HCT116 (cell line): ENCODE measurements at regions not wholly inside any gene's neighbourhood (a gene's known extent, or its start where the extent isn't known, plus 50 kb on each side); places are given as distances from the start of the nearest gene placed in this dataset.

Source experiments
- ATAC-seq: fragments of 200-7000 bp; cut with Tn5 transposase; 2 replicates; pipeline ENCODE4 v1.9.1; 2020; ENCODE audit warnings: mild to moderate bottlenecking, moderate library complexity
- BruUV-seq: library from RNA; stranded (reverse); fragments of 400-500 nt; replicated peaks from 2 replicates; lab custom pipeline; 2021; lab: Mats Ljungman, UMichigan
- CTCF ChIA-PET: fragments of 300-600 bp; sonication (Branson Sonifier 250); formaldehyde crosslinking; loops from one replicate; lab custom pipeline; 2021; ENCODE audit warnings: antibody characterized with exemption; lab: Charles Lee
- POLR2A ChIA-PET: fragments of 300-600, 350-600 bp; sonication (Branson Sonifier 250); formaldehyde crosslinking; loops from one replicate; lab custom pipeline; 2021; ENCODE audit warnings: antibody characterized with exemption; lab: Charles Lee
- RAD21 ChIA-PET, 2 experiments: fragments of 300-600 bp; sonication (Branson Sonifier 250); formaldehyde crosslinking; loops; one replicate each; lab custom pipeline; 2023; ENCODE audit warnings: low total read pairs in 2 of 2; ENCODE audit not compliant: uncharacterized antibody in 2 of 2, unreplicated experiment in 2 of 2, low non-redundant PET in 1 of 2; lab: Charles Lee
- DNase-seq: peaks from one replicate; pipeline ENCODE4 v3.0.0-alpha.2; 2010; ENCODE audit warnings: low read depth, low spot score
- H2AFZ ChIP-seq: fragments of 200-600 bp; shearing (Covaris generic), sonication (generic); 2 replicates; pipeline ENCODE4 v1.6.1; 2017; ENCODE audit warnings: low read depth, mixed run types, mixed read lengths, antibody characterized with exemption, low read length; ENCODE audit not compliant: poor library complexity, severe bottlenecking
- H3K27ac ChIP-seq: 2 replicates; pipeline ENCODE4 v1.5.1; 2012; ENCODE audit warnings: low read depth, low read length
- H3K27me3 ChIP-seq: fragments of 200-600 bp; sonication (generic); 2 replicates; pipeline ENCODE4 v1.6.1; 2016; ENCODE audit warnings: mixed run types, low read length, mixed read lengths; ENCODE audit not compliant: insufficient read depth
- H3K36me3 ChIP-seq, 2 experiments: fragments of 200-500 bp in 1 of 2; fragments of 200-600 bp in 1 of 2; sonication (Bioruptor generic) in 1 of 2; sonication (generic) in 1 of 2; 2 replicates each; pipeline versions ENCODE4 v1.5.1 to v1.6.1; 2014 to 2016; ENCODE audit warnings: low read length in 2 of 2, inconsistent platforms in 1 of 2, mixed read lengths in 1 of 2, mixed run types in 1 of 2; ENCODE audit not compliant: insufficient read depth in 2 of 2, control insufficient read depth in 1 of 2
- H3K4me1 ChIP-seq, 2 experiments: fragments of 200-600 bp in 1 of 2; sonication (generic) in 1 of 2; 2 replicates each; pipeline versions ENCODE4 v1.5.1 to v1.6.1; 2012 to 2017; ENCODE audit warnings: low read length in 2 of 2, inconsistent platforms in 1 of 2, mild to moderate bottlenecking in 1 of 2, mixed read lengths in 1 of 2, mixed run types in 1 of 2, moderate library complexity in 1 of 2; ENCODE audit not compliant: insufficient read depth in 2 of 2, control insufficient read depth in 1 of 2
- H3K4me2 ChIP-seq: fragments of 200-600 bp; sonication (generic); 2 replicates; pipeline ENCODE4 v1.6.1; 2017; ENCODE audit warnings: mixed run types, low read length, mixed read lengths
- H3K4me3 ChIP-seq, 2 experiments: fragments of 200-600 bp in 1 of 2; sonication (generic) in 1 of 2; replicated peaks in 1 of 2; 2 replicates each; pipeline ENCODE4 v1.5.1; 2011 to 2016; ENCODE audit warnings: low read length in 2 of 2, control low read depth in 1 of 2, low read depth in 1 of 2, mild to moderate bottlenecking in 1 of 2, mixed read lengths in 1 of 2, mixed run types in 1 of 2
- H3K79me2 ChIP-seq: fragments of 200-600 bp; sonication (generic); 2 replicates; pipeline ENCODE4 v1.6.1; 2017; ENCODE audit warnings: mild to moderate bottlenecking, mixed run types, low read length, moderate library complexity, mixed read lengths; ENCODE audit not compliant: insufficient read depth
- H3K9ac ChIP-seq: fragments of 200-600 bp; sonication (generic); 2 replicates; pipeline ENCODE4 v1.6.1; 2016; ENCODE audit warnings: low read length, mixed read lengths
- H3K9me2 ChIP-seq: fragments of 200-600 bp; sonication (generic), shearing (Covaris generic); 2 replicates; pipeline ENCODE4 v1.6.1; 2017; ENCODE audit warnings: mixed run types, mild to moderate bottlenecking, moderate library complexity; ENCODE audit not compliant: insufficient read depth
- H3K9me3 ChIP-seq, 2 experiments: fragments of 200-500 bp in 1 of 2; fragments of 200-600 bp in 1 of 2; sonication (Bioruptor generic) in 1 of 2; sonication (generic) in 1 of 2; 2 replicates each; pipeline ENCODE4 v1.6.1; 2014 to 2017; ENCODE audit warnings: low read length in 2 of 2, mixed read lengths in 2 of 2, inconsistent platforms in 1 of 2, low read depth in 1 of 2, mild to moderate bottlenecking in 1 of 2, mixed run types in 1 of 2, moderate library complexity in 1 of 2; ENCODE audit not compliant: control insufficient read depth in 1 of 2, insufficient read depth in 1 of 2
- H4K20me1 ChIP-seq: fragments of 200-600 bp; sonication (generic), shearing (Covaris generic); 2 replicates; pipeline ENCODE4 v1.6.1; 2017; ENCODE audit warnings: mixed run types, mild to moderate bottlenecking, moderate library complexity; ENCODE audit not compliant: insufficient read depth
- ELF1 ChIP-seq: IDR thresholded peaks from 2 replicates; pipeline ENCODE4 v1.6.1; 2012; ENCODE audit warnings: low read depth, borderline replicate concordance
- FOSL1 ChIP-seq: IDR thresholded peaks from 2 replicates; pipeline ENCODE4 v1.6.1; 2012; ENCODE audit warnings: low read depth
- JUND ChIP-seq: IDR thresholded peaks from 2 replicates; pipeline ENCODE4 v1.6.1; 2012
- SIN3A ChIP-seq: IDR thresholded peaks from 2 replicates; pipeline ENCODE4 v1.6.1; 2012; ENCODE audit warnings: low read depth
- SP1 ChIP-seq: IDR thresholded peaks from 2 replicates; pipeline ENCODE4 v1.6.1; 2012; ENCODE audit warnings: low read depth
- TCF7L2 ChIP-seq: IDR thresholded peaks from 2 replicates; pipeline ENCODE4 v1.7.0; 2011; ENCODE audit warnings: borderline replicate concordance, inconsistent platforms; ENCODE audit not compliant: insufficient read depth, insufficient read length; ENCODE audit errors: extremely low read depth
- YY1 ChIP-seq: IDR thresholded peaks from 2 replicates; pipeline ENCODE4 v1.6.1; 2011; ENCODE audit warnings: low read length, low read depth, moderate library complexity, mild to moderate bottlenecking; ENCODE audit not compliant: insufficient replicate concordance; ENCODE audit errors: extremely low read depth
- ZFX ChIP-seq: fragments of 450-650 bp; IDR thresholded peaks from 2 replicates; pipeline ENCODE4 v1.6.1; 2017
- ZNF274 ChIP-seq: fragments of 200-500 bp; sonication (Bioruptor generic); IDR thresholded peaks from 2 replicates; pipeline ENCODE4 v1.6.1; 2014; ENCODE audit warnings: mild to moderate bottlenecking, low read depth, low read length, inconsistent platforms
- intact Hi-C: fragments of 100-400 bp; cut with micrococcal nuclease; formaldehyde crosslinking; loops from 2 replicates; pipeline ENCODE4 v1.10.0; 2022
- TF ChIP-seq, protein P1 (sequence below): IDR thresholded peaks from 2 replicates; pipeline ENCODE4 v1.6.1; 2011; ENCODE audit warnings: mild to moderate bottlenecking, low read length, moderate library complexity; ENCODE audit not compliant: insufficient replicate concordance; ENCODE audit errors: extremely low read depth
- TF ChIP-seq, protein P2 (sequence below): IDR thresholded peaks from 2 replicates; pipeline ENCODE4 v1.6.1; 2012
- TF ChIP-seq, protein P3 (sequence below): IDR thresholded peaks from 2 replicates; pipeline ENCODE4 v1.6.1; 2012

DNA sequence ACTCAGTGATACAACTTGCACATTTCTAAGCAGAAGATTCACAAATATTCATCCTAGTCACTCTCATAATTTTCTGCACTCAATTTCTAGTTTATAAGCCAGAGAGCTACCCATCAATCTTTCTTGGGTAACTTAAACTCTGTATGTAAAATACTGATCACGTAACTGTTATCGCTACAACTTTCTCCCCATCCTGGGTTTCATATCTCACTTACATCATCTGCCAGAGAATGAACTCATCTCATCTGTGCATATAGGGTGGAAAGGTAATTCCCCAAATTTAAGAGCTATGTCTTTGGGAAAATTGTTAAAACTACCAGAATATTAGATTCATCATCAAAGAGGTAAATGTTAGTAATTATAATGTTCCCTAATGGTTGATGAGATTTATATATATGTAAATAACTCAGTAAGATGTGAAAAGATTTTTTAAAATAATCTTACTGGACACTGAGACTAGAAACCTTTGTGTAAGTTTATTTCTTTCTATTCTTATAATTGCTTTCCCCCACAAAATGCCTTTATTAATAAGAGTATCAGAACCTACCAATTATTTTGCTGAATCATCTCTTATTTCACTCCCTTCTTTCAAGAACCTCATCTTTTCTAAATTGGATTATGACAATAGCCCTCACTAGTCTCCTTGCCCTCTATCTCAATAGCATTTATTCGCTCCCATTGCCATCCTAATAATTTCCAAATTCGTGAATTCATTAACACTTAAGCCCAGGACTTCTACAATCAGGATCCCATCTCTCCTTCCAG is 729.0 kb downstream of the EPHA4 start (continued):
- TF ChIP-seq, protein P1, sequence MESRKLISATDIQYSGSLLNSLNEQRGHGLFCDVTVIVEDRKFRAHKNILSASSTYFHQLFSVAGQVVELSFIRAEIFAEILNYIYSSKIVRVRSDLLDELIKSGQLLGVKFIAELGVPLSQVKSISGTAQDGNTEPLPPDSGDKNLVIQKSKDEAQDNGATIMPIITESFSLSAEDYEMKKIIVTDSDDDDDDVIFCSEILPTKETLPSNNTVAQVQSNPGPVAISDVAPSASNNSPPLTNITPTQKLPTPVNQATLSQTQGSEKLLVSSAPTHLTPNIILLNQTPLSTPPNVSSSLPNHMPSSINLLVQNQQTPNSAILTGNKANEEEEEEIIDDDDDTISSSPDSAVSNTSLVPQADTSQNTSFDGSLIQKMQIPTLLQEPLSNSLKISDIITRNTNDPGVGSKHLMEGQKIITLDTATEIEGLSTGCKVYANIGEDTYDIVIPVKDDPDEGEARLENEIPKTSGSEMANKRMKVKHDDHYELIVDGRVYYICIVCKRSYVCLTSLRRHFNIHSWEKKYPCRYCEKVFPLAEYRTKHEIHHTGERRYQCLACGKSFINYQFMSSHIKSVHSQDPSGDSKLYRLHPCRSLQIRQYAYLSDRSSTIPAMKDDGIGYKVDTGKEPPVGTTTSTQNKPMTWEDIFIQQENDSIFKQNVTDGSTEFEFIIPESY, result no peak

DNA sequence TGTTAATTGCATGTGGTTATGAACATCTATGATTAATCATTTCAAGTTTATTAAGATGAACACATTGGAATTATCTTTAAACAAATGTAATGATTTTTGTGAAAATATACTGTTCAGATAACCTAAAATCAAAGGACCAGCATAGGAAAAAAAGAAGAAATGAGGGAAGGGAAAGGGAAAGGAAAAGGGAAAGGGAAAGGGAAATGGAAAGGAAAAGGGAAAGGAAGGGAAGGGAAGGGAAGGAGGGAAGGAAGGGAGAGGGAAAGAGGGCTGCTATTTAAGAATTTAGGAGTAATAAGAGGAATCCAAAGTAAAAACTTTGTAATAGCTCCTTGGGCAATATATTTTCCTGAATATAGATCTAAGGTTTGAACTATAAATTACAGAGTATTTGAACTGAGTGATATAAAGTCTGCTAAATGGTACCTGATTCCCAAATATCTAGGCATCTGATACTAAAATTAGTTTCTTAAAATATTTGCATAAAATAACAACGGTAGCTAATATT is 726.3 kb downstream of the EPHA4 start:
- H3K79me2 ChIP-seq, result no peaks in the 10 kb centered on the region
- H3K4me1 ChIP-seq, result peaks cover 0 to 7% of the 10 kb centered on the region in 2 experiments; a peak in 2 of 4 replicates
- no peaks in the 10 kb centered on the region for H3K9me2 ChIP-seq
- intact Hi-C loops, result no loop called here
- ChIA-PET CTCF (no interaction called here), RAD21 (no interaction called here), POLR2A (no interaction called here)
- H3K36me3 ChIP-seq, result no peaks in the 10 kb centered on the region
- no peak overlapping the region for H3K4me2 ChIP-seq
- BruUV-seq, result no TSS peak
- no peaks in the 10 kb centered on the region for H4K20me1 ChIP-seq
- no peaks in the 10 kb centered on the region for H3K9me3 ChIP-seq
- ATAC-seq, result no peak
- no peak overlapping the region for H3K27ac ChIP-seq
- H3K4me3 ChIP-seq, result no peak overlapping the region
- no peak overlapping the region for H3K9ac ChIP-seq
- no peak overlapping the region for H2AFZ ChIP-seq
- no peak for DNase-seq
- TF ChIP-seq ELF1 (no peak), SIN3A (no peak), ZNF274 (no peak), FOSL1 (no peak), SP1 (no peak), YY1 (no peak), TCF7L2 (no peak), ZFX (no peak), JUND (no peak)
- TF ChIP-seq, protein P2, sequence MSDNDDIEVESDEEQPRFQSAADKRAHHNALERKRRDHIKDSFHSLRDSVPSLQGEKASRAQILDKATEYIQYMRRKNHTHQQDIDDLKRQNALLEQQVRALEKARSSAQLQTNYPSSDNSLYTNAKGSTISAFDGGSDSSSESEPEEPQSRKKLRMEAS, result no peak
- TF ChIP-seq, protein P3, sequence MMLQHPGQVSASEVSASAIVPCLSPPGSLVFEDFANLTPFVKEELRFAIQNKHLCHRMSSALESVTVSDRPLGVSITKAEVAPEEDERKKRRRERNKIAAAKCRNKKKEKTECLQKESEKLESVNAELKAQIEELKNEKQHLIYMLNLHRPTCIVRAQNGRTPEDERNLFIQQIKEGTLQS, result no peak
- H3K27me3 ChIP-seq, result no peaks in the 10 kb centered on the region
